ENCODE measurements at regions not wholly inside any gene's neighbourhood (a gene's known extent, or its start where the extent isn't known, plus 50 kb on each side); places are given as distances from the start of the nearest gene placed in this dataset.

GRCh38 chr1:213484333-213484732 is 433.3 kb downstream of the RPS6KC1 start:
- CTCF ChIA-PET, result no interaction called here
- Histone ChIP-seq H3K4me3 (ENCODE audit: low read depth in 2 of 2, low read length in 2 of 2) (no peak overlapping the region), H3K36me3 (ENCODE audit: control insufficient read depth, insufficient read depth, low read length) (no peaks in the 10 kb centered on the region), H3K27ac (ENCODE audit: low read length) (no peak overlapping the region), H3K9me3 (ENCODE audit: control insufficient read depth, insufficient read depth, low read depth, low read length) (no peaks in the 10 kb centered on the region), H3K27me3 (ENCODE audit: control insufficient read depth, insufficient read depth, low read length) (no peaks in the 10 kb centered on the region), H3K4me1 (ENCODE audit: control insufficient read depth, insufficient read depth, low read length) (no peaks in the 10 kb centered on the region)
- POLR2A ChIA-PET, result no interaction called here
- in situ Hi-C loops (cut with HindIII; ENCODE audit: low pct_unique_long_range_greater_than_20kb, low sequenced_read_pairs) (no loop called here), intact Hi-C loops (cut with micrococcal nuclease; ENCODE audit: unreplicated experiment) (no loop called here)
- BruUV-seq (replicated peaks), result no TSS peak
- DNase-seq (ENCODE audit: low read depth, low spot score) (no peak), ATAC-seq (no peak)
- TF ChIP-seq POLR2AphosphoS5 (IDR thresholded peaks at IDR 0.05; ENCODE audit: low read depth, low read length), result no peak
- TF ChIP-seq SIN3A (IDR thresholded peaks at IDR 0.05; ENCODE audit: borderline replicate concordance, insufficient read depth, low read depth, low read length), result no peak
- no peak for TF ChIP-seq CTCF (IDR thresholded peaks at IDR 0.05)
- no peak for TF ChIP-seq REST (IDR thresholded peaks at IDR 0.05; ENCODE audit: insufficient read depth in 1 of 2, low read depth in 2 of 2, low read length in 1 of 2)
- TF ChIP-seq TCF7L2 (IDR thresholded peaks at IDR 0.05; ENCODE audit: low read depth, low read length), result no peak

- H3K9me3 ChIP-seq (ENCODE audit: control insufficient read depth, insufficient read depth, low read depth, low read length), result no peaks in the 10 kb centered on the region
- no peak overlapping the region for H3K27ac ChIP-seq (ENCODE audit: low read length)
- H3K27me3 ChIP-seq (ENCODE audit: control insufficient read depth, insufficient read depth, low read length), result 0 out of 2 replicates have a peak, but pooled peaks cover under 1% of the 10 kb centered on the region
- no peaks in the 10 kb centered on the region for H3K36me3 ChIP-seq (ENCODE audit: control insufficient read depth, insufficient read depth, low read length)
- in situ Hi-C loops (cut with HindIII; ENCODE audit: low pct_unique_long_range_greater_than_20kb, low sequenced_read_pairs) (no loop called here), intact Hi-C loops (cut with micrococcal nuclease; ENCODE audit: unreplicated experiment) (no loop called here)
- BruUV-seq (replicated peaks), result no TSS peak
- ChIA-PET POLR2A (no interaction called here), CTCF (no interaction called here)
- no peaks in the 10 kb centered on the region for H3K4me1 ChIP-seq (ENCODE audit: control insufficient read depth, insufficient read depth, low read length)
- DNase-seq (ENCODE audit: low read depth, low spot score) (no peak), ATAC-seq (no peak)
- no peak overlapping the region for H3K4me3 ChIP-seq (ENCODE audit: low read depth in 2 of 2, low read length in 2 of 2)
- TF ChIP-seq SIN3A (IDR thresholded peaks at IDR 0.05; ENCODE audit: borderline replicate concordance, insufficient read depth, low read depth, low read length) (no peak), POLR2AphosphoS5 (IDR thresholded peaks at IDR 0.05; ENCODE audit: low read depth, low read length) (no peak), REST (IDR thresholded peaks at IDR 0.05; ENCODE audit: insufficient read depth in 1 of 2, low read depth in 2 of 2, low read length in 1 of 2) (no peak), CTCF (IDR thresholded peaks at IDR 0.05) (no peak), TCF7L2 (IDR thresholded peaks at IDR 0.05; ENCODE audit: low read depth, low read length) (no peak)
These were observed 433.7 kb downstream of the RPS6KC1 start for GRCh38 chr1:213484758-213485157.

Data from Panc1 (cell line).